GM19397 (cell line): ENCODE measurements at regions not wholly inside any gene's neighbourhood (a gene's known extent, or its start where the extent isn't known, plus 50 kb on each side); places are given as distances from the start of the nearest gene placed in this dataset.
"Not testable (repeated sequence)": the region's sequence is repeated elsewhere in the genome, so short reads cannot be mapped to it uniquely, and the experiment has no call there.

ENCODE experiments used
- ATAC-seq: cut with Tn5 transposase; IDR thresholded peaks from one replicate; pipeline ENCODE4 v1.9.1; 2021; ENCODE audit warnings: mild to moderate bottlenecking, moderate library complexity; ENCODE audit not compliant: unreplicated experiment

DNA sequence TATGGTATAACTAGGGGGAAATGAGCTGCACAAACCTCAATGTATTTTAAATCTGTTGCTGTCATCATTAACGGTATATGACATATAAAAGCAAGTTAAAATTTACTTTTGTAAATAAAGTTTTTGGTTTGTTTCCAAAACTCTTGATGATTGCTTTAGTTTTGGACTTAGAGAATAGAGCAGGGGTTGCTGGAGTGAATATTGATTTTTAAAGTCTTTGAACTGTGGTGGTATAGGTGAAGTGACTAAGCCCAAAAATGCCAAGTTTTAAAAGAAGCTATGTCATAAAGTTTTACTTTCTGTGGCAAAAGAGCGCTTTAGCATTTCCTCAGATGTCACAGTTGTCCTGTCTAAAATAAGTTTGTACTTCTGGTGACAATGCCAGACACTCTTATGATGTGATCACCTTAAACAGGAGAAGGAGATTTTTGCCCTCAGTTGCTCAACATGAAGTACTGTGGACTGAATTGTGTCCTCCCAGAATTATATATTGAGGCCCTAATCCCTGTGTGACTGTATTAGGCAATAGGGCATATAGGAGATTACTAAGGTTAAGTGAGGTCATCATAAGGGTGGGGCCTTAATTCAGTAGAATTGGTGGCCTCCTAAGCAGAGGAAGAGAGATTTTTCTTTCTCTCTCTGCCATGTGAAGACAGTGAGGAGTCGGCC is 175.2 kb upstream of the PLGLB1 start:
- not testable (repeated sequence) for ATAC-seq

DNA sequence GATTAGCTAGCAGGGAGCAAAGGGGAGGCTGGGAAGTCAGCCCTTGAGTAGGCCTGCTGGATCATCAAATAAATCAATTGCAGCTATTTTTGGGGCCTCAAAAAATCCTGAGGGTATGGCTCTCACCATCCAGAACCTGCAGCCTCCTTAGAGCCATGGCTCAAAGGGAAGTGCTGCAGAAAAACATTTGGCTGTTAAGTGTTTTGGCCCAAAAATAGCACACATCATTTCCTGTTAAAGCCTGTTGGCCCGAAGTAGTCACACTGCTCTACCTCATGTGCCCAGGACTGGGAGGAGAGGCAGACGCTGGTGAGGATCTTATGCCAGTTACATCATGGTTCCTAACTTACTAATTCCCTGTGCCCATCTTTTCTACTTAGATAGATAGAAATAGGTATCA is 176.8 kb upstream of the PLGLB1 start:
- not testable (repeated sequence) for ATAC-seq

GRCh38 chr2:87199228-87199627 is 177.6 kb upstream of the PLGLB1 start:
- not testable (repeated sequence) for ATAC-seq

DNA sequence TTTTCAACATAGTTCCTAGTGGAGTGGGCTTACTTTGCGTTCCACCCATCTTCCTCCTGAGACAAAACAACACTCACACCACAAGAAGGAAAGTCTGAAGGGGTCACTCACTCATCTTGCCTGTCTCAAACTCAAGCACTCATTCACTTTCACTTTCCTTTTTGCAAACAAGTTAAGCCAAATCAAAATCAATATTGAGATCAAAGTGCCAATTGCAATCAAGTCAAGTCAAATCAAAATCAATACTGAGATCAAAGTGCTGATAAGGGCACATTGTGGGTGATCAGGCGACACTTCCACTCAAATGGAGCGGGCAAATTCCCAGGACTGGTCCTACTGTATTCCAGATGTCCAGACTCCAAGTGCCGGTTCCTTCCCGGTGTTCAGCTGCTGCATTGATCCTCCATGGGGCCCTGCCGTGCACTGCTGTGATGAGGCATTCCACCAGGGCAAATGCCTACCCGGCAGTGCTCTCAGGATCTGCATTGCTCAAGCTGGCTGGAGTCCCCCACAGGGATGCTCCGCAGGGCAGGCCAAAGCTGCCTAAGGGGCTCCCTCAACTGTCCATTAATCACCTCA is 183.0 kb upstream of the PLGLB1 start:
- ATAC-seq = not testable (repeated sequence)

DNA sequence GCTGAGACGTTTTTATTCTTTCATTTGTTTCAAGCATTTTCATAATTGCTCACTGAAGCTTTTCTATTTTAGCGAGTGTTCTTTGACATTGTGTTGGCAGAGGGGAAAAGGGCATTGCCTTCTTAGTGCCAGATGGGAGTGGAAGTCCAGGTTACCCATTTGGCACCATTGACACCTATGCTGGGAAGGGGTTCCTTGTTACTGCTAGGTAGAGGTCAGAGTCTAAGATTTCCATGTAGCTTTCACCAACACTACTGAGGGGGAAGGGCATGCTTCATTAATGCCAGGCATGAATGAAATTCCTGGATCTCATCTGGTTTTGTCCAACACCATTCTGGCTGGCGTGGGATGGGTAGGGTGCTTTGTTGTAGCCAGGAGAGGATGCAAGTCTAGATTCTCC is 191.3 kb upstream of the PLGLB1 start:
- not testable (repeated sequence) for ATAC-seq

DNA sequence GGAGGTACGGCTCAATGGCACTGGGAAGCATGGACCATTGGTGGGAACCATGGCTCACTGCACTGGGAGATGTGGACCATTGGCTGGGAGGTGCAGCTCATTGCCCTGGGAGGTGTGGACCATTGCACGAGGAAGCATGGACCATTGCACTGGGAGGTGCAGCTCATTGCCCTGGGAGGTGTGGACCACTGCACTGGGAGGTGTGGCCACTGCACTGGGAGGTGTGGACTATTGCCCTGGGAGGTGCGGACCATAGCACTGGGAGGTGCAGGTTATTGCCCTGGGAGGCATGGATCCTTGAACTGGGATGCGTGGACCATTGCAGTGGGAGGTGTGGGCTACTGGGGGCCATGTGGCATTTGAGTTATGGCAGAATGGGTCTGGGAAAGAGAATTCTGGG is 195.4 kb upstream of the PLGLB1 start:
- not testable (repeated sequence) for ATAC-seq

DNA sequence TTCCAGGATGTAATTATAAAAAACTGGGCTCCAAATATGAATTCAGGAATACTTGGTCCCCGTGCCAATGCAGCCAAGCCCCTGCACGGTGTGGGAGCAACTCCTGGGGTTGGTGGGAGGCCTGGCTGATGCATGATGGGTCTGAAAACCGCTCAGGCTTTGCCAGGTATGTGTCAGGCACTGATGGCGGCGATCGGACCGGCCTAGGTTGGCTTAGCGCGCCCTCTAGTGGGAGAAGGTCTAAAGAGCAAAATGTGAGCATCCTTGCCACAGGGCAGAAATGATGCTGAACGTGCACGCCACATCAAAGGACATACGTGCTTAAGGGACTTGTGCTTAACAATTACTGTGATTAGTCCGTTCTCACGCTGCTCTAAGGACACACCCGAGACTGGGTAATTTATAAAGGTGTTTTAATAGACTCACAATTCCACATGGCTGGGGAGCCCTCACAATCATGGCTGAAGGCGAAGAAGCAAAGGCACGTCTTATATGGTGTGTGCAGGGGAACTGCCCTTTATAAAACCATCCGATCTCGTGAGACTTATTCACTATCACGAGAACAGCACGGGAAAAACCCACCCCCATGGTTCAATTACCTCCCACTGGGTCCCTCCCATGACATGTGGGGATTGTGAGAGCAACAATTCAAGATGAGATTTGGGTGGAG is 196.2 kb upstream of the PLGLB1 start:
- peak; percentile 58 for ATAC-seq

GRCh38 chr2:87220651-87221050 is 199.0 kb upstream of the PLGLB1 start:
- not testable (repeated sequence) for ATAC-seq

- ATAC-seq = not testable (repeated sequence)
These were observed 200.5 kb upstream of the PLGLB1 start for GRCh38 chr2:87222131-87222530.

DNA sequence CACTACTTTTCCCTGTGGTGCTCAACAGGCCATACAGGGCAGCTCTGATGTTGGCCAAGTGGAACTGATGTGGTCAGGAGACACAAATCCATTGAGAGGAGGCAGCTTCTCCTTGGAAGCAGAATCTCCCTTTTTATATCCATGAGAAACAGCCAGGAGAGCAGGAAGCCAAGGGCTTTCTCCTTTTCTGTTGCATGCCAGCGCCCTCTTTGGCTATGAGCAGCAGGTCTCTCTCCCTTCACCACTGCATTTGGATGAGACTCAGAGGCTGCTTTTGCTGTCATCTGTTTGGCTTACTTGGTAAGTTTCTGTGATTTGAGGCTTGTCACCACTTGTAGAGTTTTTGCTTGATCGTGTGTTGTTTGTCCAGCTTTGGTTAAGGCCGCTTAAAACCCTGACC is 202.2 kb upstream of the PLGLB1 start:
- ATAC-seq = not testable (repeated sequence)

- ATAC-seq = peak; percentile 74
These were observed 207.5 kb upstream of the PLGLB1 start for GRCh38 chr2:87229091-87229689.

GRCh38 chr2:87229964-87230363 is 208.3 kb upstream of the PLGLB1 start:
- not testable (repeated sequence) for ATAC-seq

GRCh38 chr2:87235333-87235981 is 213.8 kb upstream of the PLGLB1 start:
- not testable (repeated sequence) for ATAC-seq

- not testable (repeated sequence) for ATAC-seq
These were observed 216.1 kb upstream of the PLGLB1 start for GRCh38 chr2:87237570-87238336.

- not testable (repeated sequence) for ATAC-seq
These were observed 218.0 kb upstream of the PLGLB1 start for GRCh38 chr2:87239558-87240215.

GRCh38 chr2:87246066-87246717 is 224.5 kb upstream of the PLGLB1 start:
- not testable (repeated sequence) for ATAC-seq

- ATAC-seq = not testable (repeated sequence)
These were observed 230.4 kb upstream of the PLGLB1 start for GRCh38 chr2:87252046-87252445.

DNA sequence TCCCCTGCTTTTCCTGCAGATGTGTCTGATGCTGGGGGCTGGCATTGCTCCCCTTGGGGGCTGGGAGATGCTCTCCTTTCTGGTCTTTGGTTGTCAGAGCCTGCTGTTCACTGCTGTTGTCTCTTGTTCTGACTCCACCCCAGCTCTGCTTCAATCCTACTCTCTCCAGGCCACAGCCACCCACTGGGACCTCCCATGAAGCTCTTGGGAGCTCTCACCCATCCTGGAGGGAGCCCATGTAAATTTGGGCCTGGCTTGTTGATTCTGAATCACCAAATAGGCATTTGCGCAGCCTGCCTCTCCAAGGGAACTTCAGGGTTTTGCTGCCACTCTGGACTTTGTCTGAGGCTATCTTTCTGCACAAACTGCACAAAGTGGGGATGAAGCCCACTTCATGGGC is 232.9 kb upstream of the PLGLB1 start:
- ATAC-seq = not testable (repeated sequence)

- ATAC-seq = not testable (repeated sequence)
These were observed 233.8 kb upstream of the PLGLB1 start for GRCh38 chr2:87255410-87255809.
